ENCODE measurements at regions not wholly inside any gene's neighbourhood (a gene's known extent, or its start where the extent isn't known, plus 50 kb on each side); places are given as distances from the start of the nearest gene placed in this dataset.

- H4K91ac ChIP-seq (replicated peaks; ENCODE audit: insufficient read length, low read length), result no peak overlapping the region
- H3K4ac ChIP-seq (replicated peaks; ENCODE audit: insufficient read length, low read depth, low read length), result no peak overlapping the region
- H3K79me1 ChIP-seq (ENCODE audit: low read depth, low read length), result no peaks in the 10 kb centered on the region
- H3K14ac ChIP-seq (ENCODE audit: insufficient read length), result no peak overlapping the region
- no peak overlapping the region for H2AK5ac ChIP-seq (ENCODE audit: low read depth, low read length)
- H4K8ac ChIP-seq (ENCODE audit: extremely low read depth, insufficient read depth, low read length), result no peak overlapping the region
- ChIA-PET POLR2A (ENCODE audit: partially characterized antibody) (interaction anchor here (0.6 kb wide), 1 partner anchor 193 kb away, joined by 3 read pairs; no protein-coding TSS in a partner anchor), CTCF (ENCODE audit: partially characterized antibody) (no interaction called here)
- H4K20me1 ChIP-seq (replicated peaks in 1 of 2; ENCODE audit: control insufficient read depth in 1 of 2, insufficient read depth in 2 of 2, low read length in 2 of 2), result no peaks in the 10 kb centered on the region
- no peaks in the 10 kb centered on the region for H3K36me3 ChIP-seq (ENCODE audit: control insufficient read depth in 2 of 4, insufficient read depth in 4 of 4, low read length in 3 of 4)
- H3K27me3 ChIP-seq (replicated peaks in 1 of 4; ENCODE audit: control insufficient read depth in 3 of 4, extremely low read depth in 1 of 4, insufficient read depth in 3 of 4, low read length in 3 of 4), result no peaks in the 10 kb centered on the region
- H2BK120ac ChIP-seq (replicated peaks; ENCODE audit: low read depth, low read length), result no peak overlapping the region
- no peak overlapping the region for H3K4me2 ChIP-seq (ENCODE audit: insufficient read depth in 1 of 2, low read depth in 2 of 2, low read length in 2 of 2)
- H2BK5ac ChIP-seq (ENCODE audit: low read depth, low read length), result no peak overlapping the region
- H2BK12ac ChIP-seq (ENCODE audit: low read depth, low read length), result no peak overlapping the region
- no peak overlapping the region for H3K27ac ChIP-seq (ENCODE audit: low read depth, low read length)
- DNase-seq (ENCODE audit: low read depth in 1 of 2, low spot score in 2 of 2) (no peak), FAIRE-seq (no peak)
- H3K4me3 ChIP-seq (ENCODE audit: extremely low read depth in 1 of 4, insufficient read depth in 2 of 4, low read depth in 3 of 4, low read length in 4 of 4), result no peak overlapping the region
- no peak overlapping the region for H4K5ac ChIP-seq (ENCODE audit: insufficient read length, low read depth, low read length)
- H3K79me2 ChIP-seq (ENCODE audit: control insufficient read depth in 1 of 2, insufficient read depth in 2 of 2, low read length in 2 of 2), result no peaks in the 10 kb centered on the region
- H3K4me1 ChIP-seq (replicated peaks in 1 of 4; ENCODE audit: control insufficient read depth in 3 of 4, insufficient read depth in 4 of 4, low read length in 3 of 4), result no peaks in the 10 kb centered on the region
- 93% methylated on average over 7 of the region's 7 CpGs; no CpG with 5 or more reads in 1 of the 2 experiments for WGBS, 2 experiments (ENCODE audit: extremely low coverage in 1 of 2, insufficient coverage in 1 of 2, insufficient read length in 1 of 2, insufficient replicate concordance in 2 of 2, low coverage in 1 of 2, low lambda C conversion rate in 2 of 2, missing lambda C conversion rate in 1 of 2)
- no peak overlapping the region for H3K9ac ChIP-seq (replicated peaks in 1 of 4; ENCODE audit: extremely low read depth in 1 of 4, low read depth in 3 of 4, low read length in 3 of 4)
- H3K56ac ChIP-seq (replicated peaks; ENCODE audit: insufficient read length, low read depth, low read length), result no peak overlapping the region
- no peak overlapping the region for H3K23ac ChIP-seq (ENCODE audit: insufficient read length)
- H3K18ac ChIP-seq (ENCODE audit: extremely low read depth, low read length), result no peak overlapping the region
- H3K9me3 ChIP-seq (ENCODE audit: insufficient read depth in 2 of 2, low read depth in 1 of 2, low read length in 1 of 2), result peaks cover 11% of the 10 kb centered on the region in 2 experiments
- H3K23me2 ChIP-seq (ENCODE audit: low read depth, low read length), result no peaks in the 10 kb centered on the region
- no peak overlapping the region for H2BK15ac ChIP-seq (ENCODE audit: low read length)
- no peak overlapping the region for H2AFZ ChIP-seq (ENCODE audit: low read length)
- no peak overlapping the region for H2BK20ac ChIP-seq (ENCODE audit: low read length)
- TF ChIP-seq CREB1 (IDR thresholded peaks at IDR 0.05) (no peak), KDM4A (IDR thresholded peaks at IDR 0.05; ENCODE audit: low read depth, low read length, severe bottlenecking) (no peak), CBX8 (IDR thresholded peaks at IDR 0.05; ENCODE audit: borderline replicate concordance, low read depth, low read length) (no peak), YY1 (IDR thresholded peaks at IDR 0.05; ENCODE audit: low read depth, low read length) (no peak), SP4 (IDR thresholded peaks at IDR 0.05; ENCODE audit: low read length) (no peak), NRF1 (IDR thresholded peaks at IDR 0.05; ENCODE audit: low read depth, low read length) (no peak), ASH2L (IDR thresholded peaks at IDR 0.05; ENCODE audit: low read length) (no peak), SP1 (IDR thresholded peaks at IDR 0.05; ENCODE audit: low read depth, low read length) (no peak), RXRA (IDR thresholded peaks at IDR 0.05; ENCODE audit: insufficient read depth, low read depth, low read length) (no peak), EGR1 (IDR thresholded peaks at IDR 0.05; ENCODE audit: borderline replicate concordance, low read depth, low read length) (no peak), CTBP2 (IDR thresholded peaks at IDR 0.05; ENCODE audit: borderline replicate concordance, insufficient read depth, insufficient read length, low read length) (no peak), GTF2F1 (IDR thresholded peaks at IDR 0.05; ENCODE audit: borderline replicate concordance, low read depth, low read length) (no peak), CBX5 (IDR thresholded peaks at IDR 0.05; ENCODE audit: low read depth, low read length) (no peak), JUN (IDR thresholded peaks at IDR 0.05; ENCODE audit: low read depth, low read length) (no peak)
- TF ChIP-seq, protein P1, sequence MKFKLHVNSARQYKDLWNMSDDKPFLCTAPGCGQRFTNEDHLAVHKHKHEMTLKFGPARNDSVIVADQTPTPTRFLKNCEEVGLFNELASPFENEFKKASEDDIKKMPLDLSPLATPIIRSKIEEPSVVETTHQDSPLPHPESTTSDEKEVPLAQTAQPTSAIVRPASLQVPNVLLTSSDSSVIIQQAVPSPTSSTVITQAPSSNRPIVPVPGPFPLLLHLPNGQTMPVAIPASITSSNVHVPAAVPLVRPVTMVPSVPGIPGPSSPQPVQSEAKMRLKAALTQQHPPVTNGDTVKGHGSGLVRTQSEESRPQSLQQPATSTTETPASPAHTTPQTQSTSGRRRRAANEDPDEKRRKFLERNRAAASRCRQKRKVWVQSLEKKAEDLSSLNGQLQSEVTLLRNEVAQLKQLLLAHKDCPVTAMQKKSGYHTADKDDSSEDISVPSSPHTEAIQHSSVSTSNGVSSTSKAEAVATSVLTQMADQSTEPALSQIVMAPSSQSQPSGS (IDR thresholded peaks at IDR 0.05; ENCODE audit: low read length), result no peak
These were observed 556.2 kb upstream of the DSEL start for GRCh38 chr18:68072744-68073143.
